GDM1 (cell line): ENCODE measurements at regions not wholly inside any gene's neighbourhood (a gene's known extent, or its start where the extent isn't known, plus 50 kb on each side); places are given as distances from the start of the nearest gene placed in this dataset.

Source experiments
- DNase-seq: peaks from one replicate; lab custom pipeline; 2025; lab: John Stamatoyannopoulos, UW

GRCh38 chr12:88417531-88417930 lies 162.7 kb downstream of the KITLG start:
- DNase-seq = no peak

GRCh38 chr12:88418856-88419497 lies 161.3 kb downstream of the KITLG start:
- peak; percentile 49 for DNase-seq

GRCh38 chr12:88419794-88420193 lies 160.5 kb downstream of the KITLG start:
- DNase-seq = no peak

- DNase-seq = no peak
Measured at GRCh38 chr12:88420457-88420856, 159.8 kb downstream of the KITLG start.

GRCh38 chr12:88424791-88425730 lies 155.2 kb downstream of the KITLG start:
- no peak for DNase-seq

GRCh38 chr12:88428350-88428749 lies 151.9 kb downstream of the KITLG start:
- no peak for DNase-seq

- DNase-seq = no peak
Measured at GRCh38 chr12:88431246-88431645, 149.0 kb downstream of the KITLG start.

- no peak for DNase-seq
Measured at GRCh38 chr12:88432531-88433490, 147.5 kb downstream of the KITLG start.

GRCh38 chr12:88433997-88434703 lies 146.1 kb downstream of the KITLG start:
- peak; percentile 75 for DNase-seq

GRCh38 chr12:88435334-88436076 lies 144.8 kb downstream of the KITLG start:
- DNase-seq = no peak

- DNase-seq = no peak
Measured at GRCh38 chr12:88437226-88437625, 143.0 kb downstream of the KITLG start.
